ENCODE measurements at regions not wholly inside any gene's neighbourhood (a gene's known extent, or its start where the extent isn't known, plus 50 kb on each side); places are given as distances from the start of the nearest gene placed in this dataset.

DNA sequence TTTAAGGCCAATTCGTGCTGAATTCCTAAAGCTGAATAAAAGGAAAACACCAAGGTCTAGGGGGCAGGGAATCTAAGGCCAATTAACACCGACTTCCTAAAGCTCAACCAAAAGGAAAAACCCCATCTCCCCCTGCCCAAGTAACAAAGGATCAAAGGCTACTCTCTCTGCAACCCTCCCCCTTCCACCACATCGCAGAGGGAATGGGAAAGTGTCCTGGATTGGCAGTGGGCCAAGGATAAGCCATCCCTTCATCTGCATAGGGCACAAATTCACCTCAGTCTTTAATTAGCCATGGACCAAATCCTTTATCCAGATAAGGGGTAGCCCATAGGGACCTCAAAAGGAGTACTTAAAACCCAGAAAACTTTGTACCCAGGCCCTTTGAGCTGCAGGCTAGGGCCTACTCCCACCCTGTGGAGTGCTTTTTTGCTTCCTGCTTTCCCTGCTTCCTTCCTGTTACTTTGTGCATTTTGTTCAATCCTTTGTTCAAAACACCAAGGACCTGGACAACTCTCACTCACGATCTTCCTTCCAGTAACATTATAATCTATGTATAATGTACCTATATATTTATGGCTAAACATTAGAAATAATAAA lies 2119.8 kb upstream of the CELF4 start:
- ChIA-PET CTCF (no interaction called here), POLR2A (no interaction called here)
- no peaks in the 10 kb centered on the region for H3K9me3 Mint-ChIP-seq (ENCODE audit: unreplicated experiment)
- H3K27me3 Mint-ChIP-seq (ENCODE audit: insufficient read depth, unreplicated experiment): no peaks in the 10 kb centered on the region
- H3K36me3 Mint-ChIP-seq (ENCODE audit: insufficient read depth, unreplicated experiment): peaks cover 5% of the 10 kb centered on the region
- no peak overlapping the region for H3K4me3 ChIP-seq (ENCODE audit: low read depth, low read length)
- H3K4me1 Mint-ChIP-seq (ENCODE audit: low read depth, unreplicated experiment): no peaks in the 10 kb centered on the region
- no peaks in the 10 kb centered on the region for H3K36me3 ChIP-seq (ENCODE audit: control insufficient read depth, insufficient read depth, low read length)
- H3K27ac Mint-ChIP-seq (ENCODE audit: unreplicated experiment): no peak overlapping the region
- no TSS peak for BruUV-seq (replicated peaks)
- no peak overlapping the region for H3K4me3 Mint-ChIP-seq (ENCODE audit: unreplicated experiment)
- no peaks in the 10 kb centered on the region for H3K9me3 ChIP-seq
- DNase-seq: no peak
- TF ChIP-seq, protein P1, sequence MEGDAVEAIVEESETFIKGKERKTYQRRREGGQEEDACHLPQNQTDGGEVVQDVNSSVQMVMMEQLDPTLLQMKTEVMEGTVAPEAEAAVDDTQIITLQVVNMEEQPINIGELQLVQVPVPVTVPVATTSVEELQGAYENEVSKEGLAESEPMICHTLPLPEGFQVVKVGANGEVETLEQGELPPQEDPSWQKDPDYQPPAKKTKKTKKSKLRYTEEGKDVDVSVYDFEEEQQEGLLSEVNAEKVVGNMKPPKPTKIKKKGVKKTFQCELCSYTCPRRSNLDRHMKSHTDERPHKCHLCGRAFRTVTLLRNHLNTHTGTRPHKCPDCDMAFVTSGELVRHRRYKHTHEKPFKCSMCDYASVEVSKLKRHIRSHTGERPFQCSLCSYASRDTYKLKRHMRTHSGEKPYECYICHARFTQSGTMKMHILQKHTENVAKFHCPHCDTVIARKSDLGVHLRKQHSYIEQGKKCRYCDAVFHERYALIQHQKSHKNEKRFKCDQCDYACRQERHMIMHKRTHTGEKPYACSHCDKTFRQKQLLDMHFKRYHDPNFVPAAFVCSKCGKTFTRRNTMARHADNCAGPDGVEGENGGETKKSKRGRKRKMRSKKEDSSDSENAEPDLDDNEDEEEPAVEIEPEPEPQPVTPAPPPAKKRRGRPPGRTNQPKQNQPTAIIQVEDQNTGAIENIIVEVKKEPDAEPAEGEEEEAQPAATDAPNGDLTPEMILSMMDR (IDR thresholded peaks at IDR 0.05; ENCODE audit: insufficient read depth in 1 of 2, low read depth in 1 of 2, low read length in 1 of 2, severe bottlenecking in 1 of 2, unreplicated experiment in 1 of 2): no peak
- H3K27me3 ChIP-seq (replicated peaks; ENCODE audit: control insufficient read depth, insufficient read depth, low read length): no peaks in the 10 kb centered on the region
- no peaks in the 10 kb centered on the region for H3K4me1 ChIP-seq
- intact Hi-C loops (cut with micrococcal nuclease; ENCODE audit: unreplicated experiment): no loop called here

DNA sequence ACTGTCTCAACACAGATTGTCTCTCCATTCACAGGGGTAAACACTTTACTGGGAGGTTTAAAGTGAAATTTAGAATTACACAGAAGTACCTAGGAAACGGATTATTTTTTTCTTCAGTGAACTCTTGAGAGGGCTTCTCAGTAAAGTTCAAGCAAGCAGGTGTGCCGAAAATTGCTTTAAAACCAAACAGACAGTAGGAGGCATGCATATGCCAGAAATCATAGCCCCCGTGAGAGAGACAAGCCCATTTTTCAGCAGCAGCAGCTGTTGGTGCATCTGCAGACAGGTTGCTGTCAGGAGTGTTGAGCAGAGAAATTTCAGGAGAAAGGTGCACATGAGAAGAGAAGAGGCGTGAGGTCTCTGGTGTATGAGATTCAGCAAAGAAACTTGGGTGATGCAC lies 2115.5 kb upstream of the CELF4 start:
- no peaks in the 10 kb centered on the region for H3K4me1 ChIP-seq
- H3K4me3 Mint-ChIP-seq (ENCODE audit: unreplicated experiment): no peak overlapping the region
- H3K9me3 ChIP-seq: no peaks in the 10 kb centered on the region
- no peaks in the 10 kb centered on the region for H3K36me3 ChIP-seq (ENCODE audit: control insufficient read depth, insufficient read depth, low read length)
- H3K27me3 Mint-ChIP-seq (ENCODE audit: insufficient read depth, unreplicated experiment): no peaks in the 10 kb centered on the region
- H3K27ac Mint-ChIP-seq (ENCODE audit: unreplicated experiment): no peak overlapping the region
- peaks cover 5% of the 10 kb centered on the region for H3K36me3 Mint-ChIP-seq (ENCODE audit: insufficient read depth, unreplicated experiment)
- POLR2A ChIA-PET: no interaction called here
- TF ChIP-seq, protein P1 (IDR thresholded peaks at IDR 0.05; ENCODE audit: insufficient read depth in 1 of 2, low read depth in 1 of 2, low read length in 1 of 2, severe bottlenecking in 1 of 2, unreplicated experiment in 1 of 2): no peak
- no peak for DNase-seq
- CTCF ChIA-PET: no interaction called here
- no peaks in the 10 kb centered on the region for H3K4me1 Mint-ChIP-seq (ENCODE audit: low read depth, unreplicated experiment)
- intact Hi-C loops (cut with micrococcal nuclease; ENCODE audit: unreplicated experiment): loop anchor here (1.0 to 5.0 kb wide), 2 partner anchors 160 to 476 kb away; no protein-coding TSS in a partner anchor
- H3K4me3 ChIP-seq (ENCODE audit: low read depth, low read length): no peak overlapping the region
- H3K27me3 ChIP-seq (replicated peaks; ENCODE audit: control insufficient read depth, insufficient read depth, low read length): no peaks in the 10 kb centered on the region
- H3K9me3 Mint-ChIP-seq (ENCODE audit: unreplicated experiment): no peaks in the 10 kb centered on the region
- no TSS peak for BruUV-seq (replicated peaks)

DNA sequence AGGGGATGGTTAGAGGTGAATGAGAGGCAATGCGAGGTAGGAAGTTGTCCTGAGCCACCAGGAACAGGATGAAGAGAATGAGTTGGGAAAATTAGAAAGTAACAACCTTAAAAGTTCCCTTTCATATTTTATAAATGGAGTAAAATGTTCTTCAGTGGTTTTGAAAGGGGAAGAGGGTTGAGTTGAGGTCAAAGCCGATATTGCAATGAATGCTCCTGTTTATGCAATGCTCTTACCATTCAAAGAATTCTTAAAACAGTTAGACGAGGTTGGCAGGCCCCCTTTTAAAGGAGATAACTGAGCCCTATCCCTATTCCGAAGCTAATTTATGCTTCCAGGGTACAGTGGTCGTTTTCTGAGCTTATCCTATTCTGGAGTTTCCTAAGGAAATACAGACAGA lies 2110.3 kb upstream of the CELF4 start:
- ChIA-PET CTCF (no interaction called here), POLR2A (no interaction called here)
- no peak for DNase-seq

More for the DNA sequence above, 2110.3 kb upstream of the CELF4 start:
- Histone ChIP-seq H3K27me3 (replicated peaks; ENCODE audit: control insufficient read depth, insufficient read depth, low read length) (no peaks in the 10 kb centered on the region), H3K36me3 (ENCODE audit: control insufficient read depth, insufficient read depth, low read length) (no peaks in the 10 kb centered on the region), H3K4me3 (ENCODE audit: low read depth, low read length) (no peak overlapping the region), H3K9me3 (no peaks in the 10 kb centered on the region), H3K4me1 (no peaks in the 10 kb centered on the region)
- BruUV-seq (replicated peaks): no TSS peak
- Mint-ChIP-seq H3K9me3 (ENCODE audit: unreplicated experiment) (no peaks in the 10 kb centered on the region), H3K36me3 (ENCODE audit: insufficient read depth, unreplicated experiment) (no peaks in the 10 kb centered on the region), H3K4me1 (ENCODE audit: low read depth, unreplicated experiment) (no peaks in the 10 kb centered on the region), H3K4me3 (ENCODE audit: unreplicated experiment) (no peak overlapping the region), H3K27ac (ENCODE audit: unreplicated experiment) (no peak overlapping the region), H3K27me3 (ENCODE audit: insufficient read depth, unreplicated experiment) (no peaks in the 10 kb centered on the region)
- intact Hi-C loops (cut with micrococcal nuclease; ENCODE audit: unreplicated experiment): no loop called here
- TF ChIP-seq, protein P1 (IDR thresholded peaks at IDR 0.05; ENCODE audit: insufficient read depth in 1 of 2, low read depth in 1 of 2, low read length in 1 of 2, severe bottlenecking in 1 of 2, unreplicated experiment in 1 of 2): no peak

Measured in Caco-2 (cell line).